HEK293 (cell line): ENCODE measurements at regions not wholly inside any gene's neighbourhood (a gene's known extent, or its start where the extent isn't known, plus 50 kb on each side); places are given as distances from the start of the nearest gene placed in this dataset.

ENCODE experiments used
- GLI2 ChIP-seq: fragments of 450-650 bp; formaldehyde crosslinking; IDR thresholded peaks from 2 replicates; pipeline ENCODE4; 2017; ENCODE audit warnings: missing biosample characterization, missing genetic modification characterization, low read depth, borderline replicate concordance
- KLF16 ChIP-seq: fragments of 450-650 bp; formaldehyde crosslinking; IDR thresholded peaks from 2 replicates; pipeline ENCODE4 v1.5.1; 2017; ENCODE audit warnings: missing biosample characterization, missing genetic modification characterization
- SP7 ChIP-seq: fragments of 450-650 bp; formaldehyde crosslinking; IDR thresholded peaks from 2 replicates; pipeline ENCODE4 v1.5.1; 2016; ENCODE audit warnings: missing biosample characterization, missing genetic modification characterization
- TRIM28 ChIP-seq: IDR thresholded peaks from 2 replicates; pipeline ENCODE4 v1.6.1; 2011; ENCODE audit warnings: low read length, control low read depth, borderline replicate concordance
- ZFP69B ChIP-seq: fragments of 450-650 bp; formaldehyde crosslinking; IDR thresholded peaks from 2 replicates; pipeline ENCODE4 v1.5.1; 2016; ENCODE audit warnings: missing biosample characterization, missing genetic modification characterization
- ZNF324 ChIP-seq: fragments of 450-650 bp; formaldehyde crosslinking; IDR thresholded peaks from 2 replicates; pipeline ENCODE4 v1.5.1; 2016; ENCODE audit warnings: missing biosample characterization, missing genetic modification characterization
- ZNF530 ChIP-seq: fragments of 450-650 bp; formaldehyde crosslinking; IDR thresholded peaks from 2 replicates; pipeline ENCODE4 v1.5.1; 2016; ENCODE audit warnings: low read depth, missing biosample characterization, missing genetic modification characterization
- ZNF645 ChIP-seq: fragments of 450-650 bp; formaldehyde crosslinking; IDR thresholded peaks from 2 replicates; pipeline ENCODE4; 2016; ENCODE audit warnings: missing biosample characterization, missing genetic modification characterization
- ZNF776 ChIP-seq: fragments of 450-650 bp; formaldehyde crosslinking; IDR thresholded peaks from 2 replicates; pipeline ENCODE4 v1.5.0; 2017; ENCODE audit warnings: missing biosample characterization, missing genetic modification characterization, borderline replicate concordance
- ZSCAN30 ChIP-seq: fragments of 450-650 bp; IDR thresholded peaks from 2 replicates; pipeline ENCODE4 v1.5.1; 2018; ENCODE audit warnings: missing biosample characterization, mild to moderate bottlenecking, missing genetic modification characterization, moderate library complexity
- ZSCAN4 ChIP-seq: fragments of 450-650 bp; formaldehyde crosslinking; IDR thresholded peaks from 2 replicates; pipeline ENCODE4 v1.5.1; 2017; ENCODE audit warnings: missing biosample characterization, missing genetic modification characterization
- TF ChIP-seq, protein P1 (sequence below): fragments of 450-650 bp; formaldehyde crosslinking; IDR thresholded peaks from 2 replicates; pipeline ENCODE4 v1.5.1; 2016; ENCODE audit warnings: missing biosample characterization, missing genetic modification characterization
- TF ChIP-seq, protein P2 (sequence below): fragments of 450-650 bp; formaldehyde crosslinking; IDR thresholded peaks from 2 replicates; pipeline ENCODE4 v1.5.1; 2016; ENCODE audit warnings: missing biosample characterization, missing genetic modification characterization

- TF ChIP-seq ZNF324 (tag by site-specific recombination) (no peak), ZNF776 (tag by site-specific recombination) (no peak), ZSCAN4 (tag by site-specific recombination) (no peak), ZSCAN30 (no peak), ZNF530 (tag by site-specific recombination) (no peak), GLI2 (tag by site-specific recombination) (no peak), KLF16 (tag by site-specific recombination) (no peak), TRIM28 (no peak), ZNF645 (tag by site-specific recombination) (no peak), SP7 (no peak), ZFP69B (tag by site-specific recombination) (no peak)
- TF ChIP-seq, protein P1, sequence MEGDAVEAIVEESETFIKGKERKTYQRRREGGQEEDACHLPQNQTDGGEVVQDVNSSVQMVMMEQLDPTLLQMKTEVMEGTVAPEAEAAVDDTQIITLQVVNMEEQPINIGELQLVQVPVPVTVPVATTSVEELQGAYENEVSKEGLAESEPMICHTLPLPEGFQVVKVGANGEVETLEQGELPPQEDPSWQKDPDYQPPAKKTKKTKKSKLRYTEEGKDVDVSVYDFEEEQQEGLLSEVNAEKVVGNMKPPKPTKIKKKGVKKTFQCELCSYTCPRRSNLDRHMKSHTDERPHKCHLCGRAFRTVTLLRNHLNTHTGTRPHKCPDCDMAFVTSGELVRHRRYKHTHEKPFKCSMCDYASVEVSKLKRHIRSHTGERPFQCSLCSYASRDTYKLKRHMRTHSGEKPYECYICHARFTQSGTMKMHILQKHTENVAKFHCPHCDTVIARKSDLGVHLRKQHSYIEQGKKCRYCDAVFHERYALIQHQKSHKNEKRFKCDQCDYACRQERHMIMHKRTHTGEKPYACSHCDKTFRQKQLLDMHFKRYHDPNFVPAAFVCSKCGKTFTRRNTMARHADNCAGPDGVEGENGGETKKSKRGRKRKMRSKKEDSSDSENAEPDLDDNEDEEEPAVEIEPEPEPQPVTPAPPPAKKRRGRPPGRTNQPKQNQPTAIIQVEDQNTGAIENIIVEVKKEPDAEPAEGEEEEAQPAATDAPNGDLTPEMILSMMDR: no peak
- TF ChIP-seq, protein P2, sequence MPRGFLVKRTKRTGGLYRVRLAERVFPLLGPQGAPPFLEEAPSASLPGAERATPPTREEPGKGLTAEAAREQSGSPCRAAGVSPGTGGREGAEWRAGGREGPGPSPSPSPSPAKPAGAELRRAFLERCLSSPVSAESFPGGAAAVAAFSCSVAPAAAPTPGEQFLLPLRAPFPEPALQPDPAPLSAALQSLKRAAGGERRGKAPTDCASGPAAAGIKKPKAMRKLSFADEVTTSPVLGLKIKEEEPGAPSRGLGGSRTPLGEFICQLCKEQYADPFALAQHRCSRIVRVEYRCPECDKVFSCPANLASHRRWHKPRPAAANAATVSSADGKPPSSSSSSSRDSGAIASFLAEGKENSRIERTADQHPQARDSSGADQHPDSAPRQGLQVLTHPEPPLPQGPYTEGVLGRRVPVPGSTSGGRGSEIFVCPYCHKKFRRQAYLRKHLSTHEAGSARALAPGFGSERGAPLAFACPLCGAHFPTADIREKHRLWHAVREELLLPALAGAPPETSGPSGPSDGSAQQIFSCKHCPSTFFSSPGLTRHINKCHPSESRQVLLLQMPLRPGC (tag by site-specific recombination): no peak
Observed at GRCh38 chr7:46989247-46989646, 592.7 kb downstream of the TNS3 start.
